ENCODE measurements at regions not wholly inside any gene's neighbourhood (a gene's known extent, or its start where the extent isn't known, plus 50 kb on each side); places are given as distances from the start of the nearest gene placed in this dataset.

DNA sequence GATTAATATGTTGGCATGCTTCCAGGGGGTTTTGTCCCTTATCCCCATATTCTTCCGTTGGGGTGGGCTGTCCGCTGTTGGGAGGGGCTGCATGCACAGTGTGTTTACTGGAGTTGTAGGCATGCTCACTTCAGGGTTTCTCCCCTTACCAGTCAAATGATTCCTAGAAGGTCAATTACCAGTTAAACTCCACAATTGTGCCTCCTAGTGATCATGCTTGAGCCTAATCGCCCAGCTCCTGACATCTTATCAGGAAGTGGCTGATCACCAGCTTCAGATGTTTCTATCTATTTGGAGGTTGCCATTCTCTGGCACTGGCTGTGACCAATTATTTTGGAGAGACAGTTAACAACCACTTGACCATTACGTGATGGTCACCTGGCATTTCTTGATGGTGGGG is 1090.0 kb downstream of the SLITRK5 start:
- TF ChIP-seq CTCF (IDR thresholded peaks at IDR 0.05), result no peak
- no peak for DNase-seq (ENCODE audit: low spot score)
- no peak for ATAC-seq (ENCODE audit: insufficient number of reproducible peaks, low FRiP score, low read depth)

DNA sequence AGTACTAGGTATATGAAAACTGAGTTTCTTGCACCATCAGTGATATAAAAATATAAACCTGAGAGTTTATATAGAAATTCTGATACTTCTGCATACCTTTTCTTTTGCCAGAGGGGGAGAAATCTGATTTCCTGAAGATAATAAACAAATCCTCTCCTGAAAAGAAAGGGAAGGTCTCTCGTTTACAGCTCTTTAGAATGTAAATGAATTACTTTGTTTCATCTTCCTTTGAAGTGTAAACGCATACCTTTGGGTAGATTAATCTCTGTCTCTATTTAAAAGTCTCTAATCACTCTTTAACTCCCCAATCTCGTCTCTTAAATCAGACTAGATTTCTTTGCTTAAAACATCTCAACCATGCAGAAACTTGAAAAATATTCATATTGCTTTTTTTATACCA is 1092.9 kb downstream of the SLITRK5 start:
- no peaks in the 10 kb centered on the region for H3K36me3 ChIP-seq
- no peak for ATAC-seq (ENCODE audit: insufficient number of reproducible peaks, low FRiP score, low read depth)
- TF ChIP-seq CTCF (IDR thresholded peaks at IDR 0.05), result no peak

More for the DNA sequence above, 1090.0 kb downstream of the SLITRK5 start:
- no peaks in the 10 kb centered on the region for H3K36me3 ChIP-seq
- H3K27me3 ChIP-seq (replicated peaks; ENCODE audit: insufficient read depth), result no peaks in the 10 kb centered on the region
- no peak overlapping the region for H3K4me3 ChIP-seq
- no peaks in the 10 kb centered on the region for H3K4me1 ChIP-seq (ENCODE audit: control insufficient read depth in 1 of 2, low read depth in 2 of 2)
- no peaks in the 10 kb centered on the region for H3K9me3 ChIP-seq
- H3K27ac ChIP-seq, result no peak overlapping the region

DNA sequence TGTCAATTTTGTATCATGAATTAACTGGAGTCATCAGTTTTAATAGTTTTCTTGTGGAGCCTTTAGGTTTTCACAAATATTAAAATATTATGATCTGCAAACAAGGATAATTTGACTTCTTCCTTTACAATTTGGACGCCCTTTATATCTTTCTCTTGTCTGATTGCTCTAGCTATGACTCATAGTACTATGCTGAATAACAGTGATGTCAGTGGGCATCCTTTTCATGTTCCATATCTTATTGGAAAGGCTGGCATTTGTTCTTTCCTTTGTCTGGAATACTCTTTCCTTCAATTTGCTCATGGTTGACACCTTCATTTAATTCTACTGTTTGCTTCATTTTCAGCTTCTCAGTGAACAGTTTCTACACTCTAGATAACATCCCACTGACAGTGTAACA is 1129.3 kb downstream of the SLITRK5 start:
- Histone ChIP-seq H3K9me3 (no peaks in the 10 kb centered on the region), H3K4me3 (no peak overlapping the region), H3K27me3 (replicated peaks; ENCODE audit: insufficient read depth) (no peaks in the 10 kb centered on the region), H3K4me1 (ENCODE audit: control insufficient read depth in 1 of 2, low read depth in 2 of 2) (no peaks in the 10 kb centered on the region), H3K27ac (no peak overlapping the region), H3K36me3 (no peaks in the 10 kb centered on the region)
- ATAC-seq (ENCODE audit: insufficient number of reproducible peaks, low FRiP score, low read depth), result no peak
- TF ChIP-seq CTCF (IDR thresholded peaks at IDR 0.05), result no peak
- DNase-seq (ENCODE audit: low spot score), result no peak

More for the DNA sequence above, 1092.9 kb downstream of the SLITRK5 start:
- Histone ChIP-seq H3K27ac (no peak overlapping the region), H3K4me1 (ENCODE audit: control insufficient read depth in 1 of 2, low read depth in 2 of 2) (no peaks in the 10 kb centered on the region), H3K9me3 (no peaks in the 10 kb centered on the region), H3K4me3 (no peak overlapping the region), H3K27me3 (replicated peaks; ENCODE audit: insufficient read depth) (no peaks in the 10 kb centered on the region)
- no peak for DNase-seq (ENCODE audit: low spot score)

DNA sequence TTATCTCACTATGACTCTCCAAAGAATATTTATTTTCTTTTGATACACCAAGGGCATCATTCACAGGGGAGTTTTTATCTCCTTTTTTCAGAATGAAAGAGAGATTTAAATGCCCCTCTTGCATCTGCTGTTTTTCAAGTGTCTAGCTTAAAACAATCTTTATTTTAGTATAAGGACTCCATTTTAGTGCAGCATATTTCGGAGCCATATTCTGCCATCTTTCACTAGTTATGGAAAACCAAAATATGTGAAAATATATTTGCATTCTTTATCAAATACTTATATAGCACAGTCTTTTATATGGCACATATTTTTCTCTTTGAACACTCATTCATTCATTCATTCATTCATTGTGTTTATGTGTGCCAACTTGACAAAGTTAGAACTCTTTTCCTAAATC is 1130.2 kb downstream of the SLITRK5 start:
- Histone ChIP-seq H3K27ac (no peak overlapping the region), H3K36me3 (no peaks in the 10 kb centered on the region), H3K9me3 (no peaks in the 10 kb centered on the region), H3K4me1 (ENCODE audit: control insufficient read depth in 1 of 2, low read depth in 2 of 2) (no peaks in the 10 kb centered on the region), H3K27me3 (replicated peaks; ENCODE audit: insufficient read depth) (no peaks in the 10 kb centered on the region), H3K4me3 (no peak overlapping the region)
- no peak for TF ChIP-seq CTCF (IDR thresholded peaks at IDR 0.05)
- ATAC-seq (ENCODE audit: insufficient number of reproducible peaks, low FRiP score, low read depth), result no peak
- DNase-seq (ENCODE audit: low spot score), result no peak

DNA sequence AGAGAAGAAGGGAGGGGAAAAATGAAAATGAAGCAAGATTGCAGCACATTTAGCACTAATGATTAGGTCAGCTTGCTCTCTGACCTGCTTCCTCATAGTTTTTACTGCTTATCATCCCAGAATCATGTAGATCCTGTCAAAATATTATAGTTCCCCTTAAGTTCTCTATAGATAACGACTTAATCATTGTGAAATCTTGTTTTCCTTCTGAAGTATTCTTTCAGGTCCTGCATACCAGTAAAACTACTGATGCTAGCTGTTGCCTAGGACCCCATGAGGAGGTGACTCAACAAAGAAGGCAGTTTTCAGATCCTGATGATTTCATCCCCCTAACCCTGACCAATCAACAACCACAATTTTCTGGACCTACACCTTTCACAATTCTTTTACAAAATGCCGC is 1131.7 kb downstream of the SLITRK5 start:
- Histone ChIP-seq H3K4me1 (ENCODE audit: control insufficient read depth in 1 of 2, low read depth in 2 of 2) (no peaks in the 10 kb centered on the region), H3K9me3 (no peaks in the 10 kb centered on the region), H3K4me3 (no peak overlapping the region), H3K27ac (no peak overlapping the region), H3K27me3 (replicated peaks; ENCODE audit: insufficient read depth) (no peaks in the 10 kb centered on the region), H3K36me3 (no peaks in the 10 kb centered on the region)
- ATAC-seq (ENCODE audit: insufficient number of reproducible peaks, low FRiP score, low read depth) (no peak), DNase-seq (ENCODE audit: low spot score) (no peak)
- TF ChIP-seq CTCF (IDR thresholded peaks at IDR 0.05), result no peak

Data from thoracic aorta (tissue), 2 donors.